D721Med (cell line): ENCODE measurements at regions not wholly inside any gene's neighbourhood (a gene's known extent, or its start where the extent isn't known, plus 50 kb on each side); places are given as distances from the start of the nearest gene placed in this dataset.

Source experiments
- DNase-seq: peaks from one replicate; pipeline ENCODE4 v3.0.0; 2011; ENCODE audit warnings: low spot score; ENCODE audit not compliant: insufficient read length
- FAIRE-seq: peaks from 2 replicates; lab custom pipeline; 2011; peaks lifted over from hg19 to GRCh38; lab: Jason Lieb, UNC
- CTCF ChIP-seq: IDR thresholded peaks from 2 replicates; pipeline ENCODE4 v1.5.1; 2012; ENCODE audit warnings: mild to moderate bottlenecking, control low read depth; ENCODE audit not compliant: insufficient read depth; ENCODE audit errors: missing control alignments

GRCh38 chr1:87644579-87645190 lies 316.0 kb downstream of the LMO4 start:
- DNase-seq (no peak), FAIRE-seq (no peak)
- TF ChIP-seq CTCF = no peak

GRCh38 chr1:87647430-87648177 lies 318.9 kb downstream of the LMO4 start:
- no peak for TF ChIP-seq CTCF
- FAIRE-seq = no peak
- DNase-seq = no peak

- DNase-seq (no peak), FAIRE-seq (no peak)
- no peak for TF ChIP-seq CTCF
These were observed 319.8 kb downstream of the LMO4 start for GRCh38 chr1:87648323-87649119.

- no peak for FAIRE-seq
- TF ChIP-seq CTCF = no peak
- no peak for DNase-seq
These were observed 321.6 kb downstream of the LMO4 start for GRCh38 chr1:87650306-87650705.

GRCh38 chr1:87652176-87652575 lies 323.5 kb downstream of the LMO4 start:
- FAIRE-seq = no peak
- no peak for TF ChIP-seq CTCF

GRCh38 chr1:87665151-87665550 lies 336.5 kb downstream of the LMO4 start:
- no peak for DNase-seq
- no peak for FAIRE-seq
- no peak for TF ChIP-seq CTCF

More at GRCh38 chr1:87652176-87652575, 323.5 kb downstream of the LMO4 start:
- no peak for DNase-seq
